Activated T-helper 2 cell treated with anti-CD3 and anti-CD28 coated beads, Interferon-gamma antibody, Interleukin-2, Interleukin-4, amounts not matched to agents 10 μg/mL and 5 μg/mL and 100 μg/mL, durations not matched to agents 14 hours and 24 hours and 36 hours (primary cell): ENCODE measurements at regions not wholly inside any gene's neighbourhood (a gene's known extent, or its start where the extent isn't known, plus 50 kb on each side); places are given as distances from the start of the nearest gene placed in this dataset.

Source experiments
- DNase-seq: peaks from one replicate; pipeline ENCODE4 v3.0.0; 2021; ENCODE audit warnings: low spot score
- H3K27ac Mint-ChIP-seq: one replicate; pipeline ENCODE4 v1.8.0; 2021; ENCODE audit warnings: mixed read lengths
- H3K27me3 Mint-ChIP-seq: one replicate; pipeline ENCODE4 v1.8.0; 2021; ENCODE audit warnings: low read depth, mixed read lengths
- H3K36me3 Mint-ChIP-seq: one replicate; pipeline ENCODE4 v1.8.0; 2021; ENCODE audit warnings: low read depth, mixed read lengths
- H3K4me1 Mint-ChIP-seq: one replicate; pipeline ENCODE4 v1.8.0; 2021; ENCODE audit warnings: low read depth, mixed read lengths
- H3K4me3 Mint-ChIP-seq: one replicate; pipeline ENCODE4 v1.8.0; 2021; ENCODE audit warnings: low read depth, mild to moderate bottlenecking, moderate library complexity, mixed read lengths
- H3K9me3 Mint-ChIP-seq: one replicate; pipeline ENCODE4 v1.8.0; 2021; ENCODE audit warnings: mixed read lengths
- intact Hi-C: fragments of 100-400 bp; cut with micrococcal nuclease; formaldehyde crosslinking; loops from one replicate; pipeline ENCODE4 v1.15.1; 2023

- no peak overlapping the region for H3K4me3 Mint-ChIP-seq
- H3K4me1 Mint-ChIP-seq, result no peaks in the 10 kb centered on the region
- no peaks in the 10 kb centered on the region for H3K9me3 Mint-ChIP-seq
- no peak overlapping the region for H3K27ac Mint-ChIP-seq
- no peaks in the 10 kb centered on the region for H3K27me3 Mint-ChIP-seq
- intact Hi-C loops, result no loop called here
- no peaks in the 10 kb centered on the region for H3K36me3 Mint-ChIP-seq
- DNase-seq, result no peak
Measured at GRCh38 chr1:232209357-232209756, 420.6 kb downstream of the SIPA1L2 start.

GRCh38 chr1:232207073-232207866, 422.7 kb downstream of the SIPA1L2 start:
- Mint-ChIP-seq H3K36me3 (no peaks in the 10 kb centered on the region), H3K27me3 (no peaks in the 10 kb centered on the region), H3K4me3 (no peak overlapping the region), H3K27ac (no peak overlapping the region), H3K4me1 (no peaks in the 10 kb centered on the region), H3K9me3 (peaks cover 13% of the 10 kb centered on the region)
- DNase-seq, result no peak
- intact Hi-C loops, result no loop called here

DNA sequence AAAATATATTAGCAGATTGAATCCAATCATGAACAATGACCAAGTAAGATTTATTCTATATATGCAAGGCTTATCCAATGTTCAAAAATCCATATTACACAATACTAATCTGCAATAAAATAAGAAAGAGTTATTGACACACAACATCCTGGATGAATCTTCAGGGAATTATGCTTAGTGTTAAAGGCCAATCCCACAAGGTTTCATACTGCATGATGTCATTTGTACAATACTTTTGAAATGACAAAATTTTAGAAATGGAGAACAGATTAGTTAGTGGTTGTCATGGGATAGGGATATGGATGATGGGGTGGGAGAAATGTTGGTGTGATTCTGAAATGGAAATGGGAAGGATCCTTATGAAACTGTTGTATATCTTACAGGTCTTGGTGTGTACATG, 425.7 kb downstream of the SIPA1L2 start:
- no peak for DNase-seq
- Mint-ChIP-seq H3K27me3 (no peaks in the 10 kb centered on the region), H3K4me3 (no peak overlapping the region), H3K9me3 (peaks cover 29% of the 10 kb centered on the region), H3K36me3 (no peaks in the 10 kb centered on the region), H3K4me1 (no peaks in the 10 kb centered on the region), H3K27ac (no peak overlapping the region)
- intact Hi-C loops, result no loop called here

DNA sequence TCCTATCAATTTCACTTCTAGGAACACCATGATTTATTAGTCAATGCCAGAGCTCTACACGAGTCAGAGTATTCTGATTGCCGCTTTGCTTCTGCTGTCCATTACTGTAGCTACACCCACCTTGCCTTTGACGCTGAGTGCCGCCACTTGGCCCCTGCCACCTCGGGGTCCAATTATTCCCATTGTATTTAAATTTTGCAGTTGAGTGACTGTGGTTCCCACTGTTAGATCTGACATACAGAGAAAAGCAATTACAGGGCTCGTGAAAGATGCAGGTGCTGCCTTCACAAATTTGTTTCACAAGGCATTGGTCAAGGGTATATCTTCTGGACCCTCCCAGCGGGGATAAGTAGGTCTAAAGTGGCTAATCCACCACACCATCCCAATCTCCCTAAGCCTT, 428.9 kb downstream of the SIPA1L2 start:
- Mint-ChIP-seq H3K27ac (no peak overlapping the region), H3K4me1 (no peaks in the 10 kb centered on the region), H3K36me3 (no peaks in the 10 kb centered on the region), H3K9me3 (peaks cover 29% of the 10 kb centered on the region), H3K27me3 (no peaks in the 10 kb centered on the region), H3K4me3 (no peak overlapping the region)
- intact Hi-C loops, result no loop called here
- DNase-seq, result no peak

DNA sequence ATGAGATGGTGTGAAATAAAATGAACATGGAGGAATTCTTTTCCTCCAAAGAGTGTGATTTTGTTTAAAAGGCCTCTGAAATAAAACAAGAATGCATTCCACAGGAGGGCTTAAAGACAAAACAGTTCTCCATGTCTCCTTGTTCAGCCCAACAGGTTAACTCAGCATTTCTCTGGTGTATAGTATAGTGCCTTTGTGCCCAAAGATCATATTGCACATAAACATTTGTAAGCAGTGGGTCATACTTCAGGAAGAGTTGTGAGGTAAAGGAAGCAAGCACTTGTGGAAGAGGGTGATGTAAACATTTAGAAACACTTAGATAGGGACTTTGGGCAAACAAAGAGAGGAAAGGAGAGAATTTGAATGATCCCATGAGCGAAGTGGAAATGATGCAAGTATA, 433.9 kb downstream of the SIPA1L2 start:
- no peak overlapping the region for H3K4me3 Mint-ChIP-seq
- H3K9me3 Mint-ChIP-seq, result peaks cover 3% of the 10 kb centered on the region
- no peak for DNase-seq
- no peak overlapping the region for H3K27ac Mint-ChIP-seq
- intact Hi-C loops, result no loop called here
- no peaks in the 10 kb centered on the region for H3K4me1 Mint-ChIP-seq
- H3K36me3 Mint-ChIP-seq, result no peaks in the 10 kb centered on the region
- no peaks in the 10 kb centered on the region for H3K27me3 Mint-ChIP-seq

DNA sequence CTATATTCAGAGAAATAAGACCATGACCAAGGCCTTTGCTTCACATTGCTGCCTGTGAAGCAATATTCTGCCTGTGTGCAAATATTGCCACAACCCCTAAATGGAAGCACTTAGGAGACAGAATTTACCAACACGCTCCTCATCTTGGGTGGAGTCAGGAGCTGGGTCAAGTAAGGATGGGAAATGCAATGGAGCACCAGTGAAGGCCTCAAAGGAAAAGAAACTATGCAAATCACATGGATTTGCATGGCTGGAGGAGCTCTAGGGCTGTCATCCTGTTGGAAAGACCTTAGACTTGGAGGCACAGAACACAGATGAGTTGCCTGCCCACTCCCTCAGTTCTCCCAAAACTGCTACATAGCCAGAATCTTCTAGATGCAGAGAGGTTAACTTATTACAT, 435.5 kb downstream of the SIPA1L2 start:
- Mint-ChIP-seq H3K4me1 (no peaks in the 10 kb centered on the region), H3K9me3 (no peaks in the 10 kb centered on the region), H3K27ac (no peak overlapping the region), H3K27me3 (no peaks in the 10 kb centered on the region), H3K4me3 (no peak overlapping the region), H3K36me3 (no peaks in the 10 kb centered on the region)
- intact Hi-C loops, result no loop called here
- DNase-seq, result no peak

- H3K4me3 Mint-ChIP-seq, result no peak overlapping the region
- H3K27ac Mint-ChIP-seq, result no peak overlapping the region
- intact Hi-C loops, result no loop called here
- no peaks in the 10 kb centered on the region for H3K27me3 Mint-ChIP-seq
- H3K36me3 Mint-ChIP-seq, result no peaks in the 10 kb centered on the region
- no peak for DNase-seq
- no peaks in the 10 kb centered on the region for H3K9me3 Mint-ChIP-seq
- H3K4me1 Mint-ChIP-seq, result no peaks in the 10 kb centered on the region
Measured at GRCh38 chr1:232193451-232193783, 436.5 kb downstream of the SIPA1L2 start.

GRCh38 chr1:232192781-232193450, 437.0 kb downstream of the SIPA1L2 start:
- no peak overlapping the region for H3K27ac Mint-ChIP-seq
- no peaks in the 10 kb centered on the region for H3K36me3 Mint-ChIP-seq
- intact Hi-C loops, result no loop called here
- DNase-seq, result no peak
- H3K27me3 Mint-ChIP-seq, result no peaks in the 10 kb centered on the region
- no peaks in the 10 kb centered on the region for H3K9me3 Mint-ChIP-seq
- no peak overlapping the region for H3K4me3 Mint-ChIP-seq
- no peaks in the 10 kb centered on the region for H3K4me1 Mint-ChIP-seq

- intact Hi-C loops, result no loop called here
- Mint-ChIP-seq H3K36me3 (no peaks in the 10 kb centered on the region), H3K27me3 (no peaks in the 10 kb centered on the region), H3K27ac (no peak overlapping the region), H3K4me3 (no peak overlapping the region), H3K4me1 (no peaks in the 10 kb centered on the region), H3K9me3 (no peaks in the 10 kb centered on the region)
- no peak for DNase-seq
Measured at GRCh38 chr1:232191560-232191959, 438.4 kb downstream of the SIPA1L2 start.

GRCh38 chr1:232188318-232188717, 441.6 kb downstream of the SIPA1L2 start:
- Mint-ChIP-seq H3K4me3 (no peak overlapping the region), H3K27ac (no peak overlapping the region), H3K4me1 (no peaks in the 10 kb centered on the region), H3K36me3 (no peaks in the 10 kb centered on the region), H3K27me3 (no peaks in the 10 kb centered on the region), H3K9me3 (no peaks in the 10 kb centered on the region)
- no peak for DNase-seq
- intact Hi-C loops, result no loop called here

- Mint-ChIP-seq H3K9me3 (no peaks in the 10 kb centered on the region), H3K36me3 (no peaks in the 10 kb centered on the region), H3K27me3 (no peaks in the 10 kb centered on the region), H3K27ac (no peak overlapping the region), H3K4me3 (no peak overlapping the region), H3K4me1 (no peaks in the 10 kb centered on the region)
- DNase-seq, result no peak
- intact Hi-C loops, result no loop called here
Measured at GRCh38 chr1:232186931-232187330, 443.0 kb downstream of the SIPA1L2 start.

- H3K27ac Mint-ChIP-seq, result no peak overlapping the region
Measured at GRCh38 chr1:232184561-232185530, 445.1 kb downstream of the SIPA1L2 start.

GRCh38 chr1:232183802-232184201, 446.1 kb downstream of the SIPA1L2 start:
- no peak for DNase-seq
- intact Hi-C loops, result no loop called here
- Mint-ChIP-seq H3K9me3 (no peaks in the 10 kb centered on the region), H3K27ac (no peak overlapping the region), H3K4me1 (no peaks in the 10 kb centered on the region), H3K36me3 (no peaks in the 10 kb centered on the region), H3K27me3 (no peaks in the 10 kb centered on the region), H3K4me3 (no peak overlapping the region)

More at GRCh38 chr1:232184561-232185530, 445.1 kb downstream of the SIPA1L2 start:
- Mint-ChIP-seq H3K4me3 (no peak overlapping the region), H3K9me3 (no peaks in the 10 kb centered on the region), H3K4me1 (no peaks in the 10 kb centered on the region), H3K36me3 (no peaks in the 10 kb centered on the region), H3K27me3 (no peaks in the 10 kb centered on the region)
- intact Hi-C loops, result no loop called here
- DNase-seq, result no peak
